H1 (cell line): ENCODE measurements at regions not wholly inside any gene's neighbourhood (a gene's known extent, or its start where the extent isn't known, plus 50 kb on each side); places are given as distances from the start of the nearest gene placed in this dataset.

ENCODE experiments used
- CTCF ChIA-PET: fragments of 300-600 bp; sonication (Branson Sonifier 250); formaldehyde crosslinking; loops from one replicate; lab custom pipeline; 2021; ENCODE audit not compliant: partially characterized antibody; lab: Charles Lee
- POLR2A ChIA-PET: fragments of 300-600 bp; sonication (Branson Sonifier 250); formaldehyde crosslinking; loops from one replicate; lab custom pipeline; 2021; ENCODE audit warnings: inconsistent platforms; ENCODE audit not compliant: partially characterized antibody; lab: Charles Lee
- DNase-seq, 2 experiments: peaks; one replicate each; pipeline versions ENCODE4 v3.0.0 to v3.0.0-alpha.2; 2010 to 2022; ENCODE audit warnings: low spot score in 2 of 2, low read depth in 1 of 2, mixed read lengths in 1 of 2
- FAIRE-seq: peaks from 2 replicates; lab custom pipeline; 2011; peaks lifted over from hg19 to GRCh38; lab: Jason Lieb, UNC
- H2AFZ ChIP-seq: 2 replicates; pipeline ENCODE4 v1.8.1; 2012; ENCODE audit warnings: low read length, inconsistent platforms
- H2AK5ac ChIP-seq: 2 replicates; pipeline ENCODE4 v1.6.1; 2013; ENCODE audit warnings: low read depth, low read length
- H2BK120ac ChIP-seq: replicated peaks from 2 replicates; pipeline ENCODE3; 2013; ENCODE audit warnings: low read depth, low read length, inconsistent platforms
- H2BK12ac ChIP-seq: 2 replicates; pipeline ENCODE4 v1.6.1; 2013; ENCODE audit warnings: low read depth, low read length
- H2BK15ac ChIP-seq: 2 replicates; pipeline ENCODE4 v1.6.1; 2013; ENCODE audit warnings: low read length
- H2BK20ac ChIP-seq: 2 replicates; pipeline ENCODE4 v1.6.1; 2013; ENCODE audit warnings: low read length
- H2BK5ac ChIP-seq: 2 replicates; pipeline ENCODE4 v1.6.1; 2013; ENCODE audit warnings: low read depth, low read length
- H3K14ac ChIP-seq: 2 replicates; pipeline ENCODE4 v1.6.1; 2013; ENCODE audit warnings: inconsistent platforms; ENCODE audit not compliant: insufficient read length
- H3K18ac ChIP-seq: 2 replicates; pipeline ENCODE4 v1.6.1; 2013; ENCODE audit warnings: low read length; ENCODE audit errors: extremely low read depth
- H3K23ac ChIP-seq: 2 replicates; pipeline ENCODE4 v1.6.1; 2013; ENCODE audit warnings: inconsistent platforms; ENCODE audit not compliant: insufficient read length
- H3K23me2 ChIP-seq: 2 replicates; pipeline ENCODE4 v1.6.1; 2013; ENCODE audit warnings: low read depth, low read length
- H3K27ac ChIP-seq: 2 replicates; pipeline ENCODE4 v1.6.1; 2011; ENCODE audit warnings: low read depth, low read length, inconsistent platforms
- H3K27me3 ChIP-seq, 4 experiments: replicated peaks in 1 of 4; 1 replicate in 1 of 4; 2 replicates in 3 of 4; pipeline versions ENCODE4 v1.6.1 to v1.8.1; 2011 to 2013; ENCODE audit warnings: low read length in 3 of 4, mild to moderate bottlenecking in 3 of 4, inconsistent platforms in 2 of 4, mixed read lengths in 2 of 4, moderate library complexity in 1 of 4; ENCODE audit not compliant: control insufficient read depth in 3 of 4, insufficient read depth in 3 of 4; ENCODE audit errors: extremely low read depth in 1 of 4
- H3K36me3 ChIP-seq, 4 experiments: 2 replicates each; pipeline versions ENCODE4 v1.6.1 to v1.8.1; 2011 to 2013; ENCODE audit warnings: mild to moderate bottlenecking in 4 of 4, low read length in 3 of 4, moderate library complexity in 2 of 4, control low read depth in 1 of 4, inconsistent platforms in 1 of 4; ENCODE audit not compliant: insufficient read depth in 4 of 4, control insufficient read depth in 2 of 4
- H3K4ac ChIP-seq: replicated peaks from 2 replicates; pipeline ENCODE3; 2013; ENCODE audit warnings: low read length, low read depth, mixed read lengths, inconsistent platforms; ENCODE audit not compliant: insufficient read length
- H3K4me1 ChIP-seq, 4 experiments: replicated peaks in 1 of 4; 1 replicate in 1 of 4; 2 replicates in 3 of 4; pipeline versions ENCODE4 v1.6.1 to v1.8.1; 2011 to 2013; ENCODE audit warnings: low read length in 3 of 4, inconsistent platforms in 2 of 4, mixed read lengths in 1 of 4; ENCODE audit not compliant: insufficient read depth in 4 of 4, control insufficient read depth in 3 of 4
- H3K4me2 ChIP-seq, 2 experiments: 2 replicates each; pipeline versions ENCODE4 v1.6.1 to v1.8.1; 2011 to 2013; ENCODE audit warnings: low read depth in 2 of 2, low read length in 2 of 2, control low read depth in 1 of 2, inconsistent platforms in 1 of 2, mild to moderate bottlenecking in 1 of 2; ENCODE audit not compliant: insufficient read depth in 1 of 2
- H3K4me3 ChIP-seq, 4 experiments: fragments of 200-600, 300-600 bp in 1 of 4; sonication (generic), shearing (Covaris generic), sonication (Bioruptor Twin) in 1 of 4; 2 replicates each; pipeline versions ENCODE4 v1.5.1 to v1.8.1; 2011 to 2016; ENCODE audit warnings: low read length in 4 of 4, low read depth in 3 of 4, control low read depth in 2 of 4, inconsistent platforms in 2 of 4, mild to moderate bottlenecking in 2 of 4, mixed read lengths in 1 of 4, moderate library complexity in 1 of 4; ENCODE audit not compliant: insufficient read depth in 2 of 4; ENCODE audit errors: extremely low read depth in 1 of 4
- H3K56ac ChIP-seq: replicated peaks from 2 replicates; pipeline ENCODE3; 2013; ENCODE audit warnings: low read depth, mild to moderate bottlenecking, mixed read lengths, low read length, inconsistent platforms; ENCODE audit not compliant: insufficient read length
- H3K79me1 ChIP-seq: 2 replicates; pipeline ENCODE4 v1.6.1; 2013; ENCODE audit warnings: low read depth, low read length, control low read depth
- H3K79me2 ChIP-seq, 2 experiments: 2 replicates each; pipeline versions ENCODE4 v1.6.1 to v1.8.1; 2012 to 2013; ENCODE audit warnings: low read length in 2 of 2, mild to moderate bottlenecking in 2 of 2, inconsistent platforms in 1 of 2; ENCODE audit not compliant: insufficient read depth in 2 of 2, control insufficient read depth in 1 of 2
- H3K9ac ChIP-seq, 4 experiments: replicated peaks in 1 of 4; 1 replicate in 1 of 4; 2 replicates in 3 of 4; pipeline versions ENCODE4 v1.6.1 to v1.8.1; 2011 to 2013; ENCODE audit warnings: low read depth in 3 of 4, low read length in 3 of 4, control low read depth in 2 of 4, mild to moderate bottlenecking in 2 of 4, moderate library complexity in 2 of 4, inconsistent platforms in 1 of 4; ENCODE audit errors: extremely low read depth in 1 of 4
- H3K9me3 ChIP-seq, 2 experiments: 2 replicates each; pipeline versions ENCODE4 v1.6.1 to v1.8.1; 2012 to 2013; ENCODE audit warnings: mild to moderate bottlenecking in 2 of 2, moderate library complexity in 2 of 2, control low read depth in 1 of 2, inconsistent platforms in 1 of 2, low read depth in 1 of 2, low read length in 1 of 2, mixed read lengths in 1 of 2; ENCODE audit not compliant: insufficient read depth in 2 of 2
- H4K20me1 ChIP-seq, 2 experiments: replicated peaks in 1 of 2; 2 replicates each; pipeline versions ENCODE3 to v1.8.1; 2011 to 2013; ENCODE audit warnings: inconsistent platforms in 2 of 2, low read length in 2 of 2, mild to moderate bottlenecking in 1 of 2; ENCODE audit not compliant: insufficient read depth in 2 of 2, control insufficient read depth in 1 of 2
- H4K5ac ChIP-seq: 2 replicates; pipeline ENCODE4 v1.6.1; 2013; ENCODE audit warnings: low read length, low read depth, mixed read lengths, inconsistent platforms; ENCODE audit not compliant: insufficient read length
- H4K8ac ChIP-seq: 2 replicates; pipeline ENCODE4 v1.8.0; 2013; ENCODE audit warnings: mild to moderate bottlenecking, moderate library complexity, low read length, inconsistent platforms; ENCODE audit not compliant: insufficient read depth; ENCODE audit errors: extremely low read depth
- H4K91ac ChIP-seq: replicated peaks from 2 replicates; pipeline ENCODE3; 2013; ENCODE audit warnings: low read length, mixed read lengths, inconsistent platforms; ENCODE audit not compliant: insufficient read length
- BCL11A ChIP-seq, 2 experiments: IDR thresholded peaks; one replicate each; pipeline ENCODE4 v1.6.1; 2011; ENCODE audit warnings: low read depth in 2 of 2, low read length in 2 of 2, mild to moderate bottlenecking in 2 of 2
- HDAC2 ChIP-seq, 2 experiments: fragments of 300-600 bp in 1 of 2; sonication (generic) in 1 of 2; IDR thresholded peaks; 2 replicates each; pipeline ENCODE4 v1.6.1; 2011 to 2012; ENCODE audit warnings: low read depth in 2 of 2, low read length in 2 of 2, mild to moderate bottlenecking in 2 of 2, moderate library complexity in 2 of 2, borderline replicate concordance in 1 of 2, inconsistent platforms in 1 of 2
- JUN ChIP-seq: IDR thresholded peaks from 2 replicates; pipeline ENCODE4 v1.6.1; 2011; ENCODE audit warnings: low read depth, mild to moderate bottlenecking, improper control_type of control experiment, low read length
- JUND ChIP-seq: IDR thresholded peaks from 2 replicates; pipeline ENCODE4 v1.6.1; 2011; ENCODE audit warnings: mild to moderate bottlenecking, improper control_type of control experiment, low read length
- NANOG ChIP-seq: IDR thresholded peaks from 2 replicates; pipeline ENCODE4 v1.6.1; 2011; ENCODE audit warnings: low read length, low read depth, mild to moderate bottlenecking, inconsistent platforms; ENCODE audit not compliant: insufficient read depth, poor library complexity, severe bottlenecking
- POU5F1 ChIP-seq: IDR thresholded peaks from 2 replicates; pipeline ENCODE4 v1.6.1; 2011; ENCODE audit warnings: low read depth, mild to moderate bottlenecking, low read length, moderate library complexity
- RAD21 ChIP-seq, 2 experiments: IDR thresholded peaks in 1 of 2; conservative IDR thresholded peaks in 1 of 2; 2 replicates each; pipeline ENCODE4 v1.6.1; 2011; ENCODE audit warnings: low read depth in 2 of 2, low read length in 2 of 2, improper control_type of control experiment in 1 of 2, inconsistent platforms in 1 of 2, mild to moderate bottlenecking in 1 of 2, moderate library complexity in 1 of 2
- SIRT6 ChIP-seq: IDR thresholded peaks from one replicate; pipeline ENCODE4 v1.7.1; 2012; ENCODE audit warnings: low read length, inconsistent platforms
- TCF12 ChIP-seq: IDR thresholded peaks from 2 replicates; pipeline ENCODE4 v1.6.1; 2011; ENCODE audit warnings: low read depth, mild to moderate bottlenecking, low read length
- WGBS, 2 experiments: shearing (Covaris generic) in 1 of 2; methylation state at CpG; one replicate each; pipeline versions ENCODE4 v1.1.6 to v1.1.7; 2013 to 2015; ENCODE audit warnings: low lambda C conversion rate in 2 of 2, mixed read lengths in 2 of 2, inconsistent platforms in 1 of 2, low coverage in 1 of 2, missing lambda C conversion rate in 1 of 2; ENCODE audit not compliant: insufficient replicate concordance in 2 of 2, insufficient coverage in 1 of 2, insufficient read length in 1 of 2; ENCODE audit errors: extremely low coverage in 1 of 2, missing lambda C conversion rate in 1 of 2; 5-methylcytosine and 5-hydroxymethylcytosine counted together

GRCh38 chr7:24427048-24427447, 143.1 kb downstream of the NPY start:
- H4K5ac ChIP-seq: no peak overlapping the region
- no peaks in the 10 kb centered on the region for H3K9me3 ChIP-seq
- H3K4me1 ChIP-seq: peaks cover 3 to 26% (median 16%) of the 10 kb centered on the region in 4 experiments; a peak in 6 of 7 replicates
- H4K91ac ChIP-seq: no peak overlapping the region
- no peak overlapping the region for H3K27ac ChIP-seq
- 27% methylated on average over 2 of the region's 2 CpGs; no CpG with 5 or more reads in 1 of the 2 experiments for WGBS, 2 experiments
- no peak overlapping the region for H3K4ac ChIP-seq
- peaks cover 0 to 7% (median 1%) of the 10 kb centered on the region in 4 experiments; a peak in 3 of 7 replicates for H3K27me3 ChIP-seq
- H3K79me1 ChIP-seq: no peaks in the 10 kb centered on the region
- H3K4me3 ChIP-seq: peak overlapping the region in 1 of 4 experiments; percentile 35; a peak in 1 of 8 replicates
- H3K79me2 ChIP-seq: no peaks in the 10 kb centered on the region
- TF ChIP-seq JUND (no peak), SIRT6 (no peak), BCL11A (IDR thresholded peaks at IDR 0.05; ENCODE audit: low read depth in 2 of 2, low read length in 2 of 2) (peak in 1 of 2 experiments; percentile 61), RAD21 (IDR thresholded peaks at IDR 0.05 in 1 of 2, conservative IDR thresholded peaks at IDR 0.05 in 1 of 2; ENCODE audit: low read depth in 2 of 2, low read length in 2 of 2) (0 out of 4 replicates have a peak, but pooled peaks of 1 of the 2 experiments have one; percentile 10), JUN (no peak), TCF12 (peak; percentile 30; the same call in 1 of the 2 replicates), POU5F1 (0 out of 2 replicates have a peak, but pooled peaks have one; percentile 20), NANOG (peak; percentile 99), HDAC2 (IDR thresholded peaks at IDR 0.05; ENCODE audit: borderline replicate concordance in 1 of 2, low read depth in 2 of 2, low read length in 2 of 2) (0 out of 4 replicates have a peak, but pooled peaks of 1 of the 2 experiments have one; percentile 44)
- TF ChIP-seq, all 59 proteins: peak for 6
- no peak overlapping the region for H2BK15ac ChIP-seq
- H2BK5ac ChIP-seq: no peak overlapping the region
- H3K36me3 ChIP-seq: no peaks in the 10 kb centered on the region
- H2BK12ac ChIP-seq: no peak overlapping the region
- no peak overlapping the region for H2AFZ ChIP-seq
- H3K23ac ChIP-seq: no peak overlapping the region
- H3K18ac ChIP-seq: no peak overlapping the region
- no peak overlapping the region for H2BK20ac ChIP-seq
- no peak overlapping the region for H2BK120ac ChIP-seq
- ChIA-PET CTCF (interaction anchor here (1.0 to 1.7 kb wide), 3 partner anchors 10 to 36 kb away, joined by 3 read pairs; no protein-coding TSS in a partner anchor), POLR2A (interaction anchor here (0.8 to 2.6 kb wide), 7 partner anchors 9 to 32 kb away, joined by 3 to 10 read pairs (median 3); no protein-coding TSS in a partner anchor)
- H3K14ac ChIP-seq: no peak overlapping the region
- FAIRE-seq: peak; percentile 94
- H3K9ac ChIP-seq: no peak overlapping the region
- H4K8ac ChIP-seq: no peak overlapping the region
- no peaks in the 10 kb centered on the region for H3K23me2 ChIP-seq
- H3K56ac ChIP-seq: no peak overlapping the region
- peak overlapping the region in 1 of 2 experiments; percentile 52; a peak in 2 of 4 replicates for H3K4me2 ChIP-seq
- no peaks in the 10 kb centered on the region for H4K20me1 ChIP-seq
- H2AK5ac ChIP-seq: no peak overlapping the region
- DNase-seq: peak in 1 of 2 experiments; percentile 43
